ENCODE measurements at regions not wholly inside any gene's neighbourhood (a gene's known extent, or its start where the extent isn't known, plus 50 kb on each side); places are given as distances from the start of the nearest gene placed in this dataset.

DNA sequence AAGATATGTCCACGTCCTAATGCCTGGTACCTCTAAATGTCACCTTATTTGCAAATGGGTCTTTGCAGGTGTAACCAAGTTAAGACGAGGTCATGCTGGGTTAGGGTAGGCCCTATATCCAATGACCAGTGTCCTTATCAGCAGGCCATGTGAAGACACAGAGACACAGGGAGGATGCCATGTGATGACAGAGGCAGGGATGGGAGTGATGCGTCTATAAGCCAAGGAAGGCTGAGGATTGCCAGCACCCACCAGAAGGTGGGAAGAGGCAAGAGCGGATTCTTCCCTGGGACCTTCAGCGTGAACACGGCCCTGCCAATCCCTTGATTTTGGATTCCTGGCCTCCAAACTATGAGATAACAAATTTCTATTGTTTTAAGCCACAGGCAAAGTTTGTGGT lies 123.4 kb upstream of the CXCL14 start:
- CTCF ChIA-PET, result no interaction called here
- TF ChIP-seq, protein P1, sequence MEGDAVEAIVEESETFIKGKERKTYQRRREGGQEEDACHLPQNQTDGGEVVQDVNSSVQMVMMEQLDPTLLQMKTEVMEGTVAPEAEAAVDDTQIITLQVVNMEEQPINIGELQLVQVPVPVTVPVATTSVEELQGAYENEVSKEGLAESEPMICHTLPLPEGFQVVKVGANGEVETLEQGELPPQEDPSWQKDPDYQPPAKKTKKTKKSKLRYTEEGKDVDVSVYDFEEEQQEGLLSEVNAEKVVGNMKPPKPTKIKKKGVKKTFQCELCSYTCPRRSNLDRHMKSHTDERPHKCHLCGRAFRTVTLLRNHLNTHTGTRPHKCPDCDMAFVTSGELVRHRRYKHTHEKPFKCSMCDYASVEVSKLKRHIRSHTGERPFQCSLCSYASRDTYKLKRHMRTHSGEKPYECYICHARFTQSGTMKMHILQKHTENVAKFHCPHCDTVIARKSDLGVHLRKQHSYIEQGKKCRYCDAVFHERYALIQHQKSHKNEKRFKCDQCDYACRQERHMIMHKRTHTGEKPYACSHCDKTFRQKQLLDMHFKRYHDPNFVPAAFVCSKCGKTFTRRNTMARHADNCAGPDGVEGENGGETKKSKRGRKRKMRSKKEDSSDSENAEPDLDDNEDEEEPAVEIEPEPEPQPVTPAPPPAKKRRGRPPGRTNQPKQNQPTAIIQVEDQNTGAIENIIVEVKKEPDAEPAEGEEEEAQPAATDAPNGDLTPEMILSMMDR (IDR thresholded peaks at IDR 0.05; ENCODE audit: insufficient read depth, low read depth, low read length), result no peak
- DNase-seq (ENCODE audit: low read depth), result no peak
- no peaks in the 10 kb centered on the region for H3K36me3 ChIP-seq (ENCODE audit: control insufficient read depth, insufficient read depth, low read length)
- POLR2A ChIA-PET, result no interaction called here
- no peak overlapping the region for H3K4me3 ChIP-seq (ENCODE audit: low read depth, low read length)
- H3K27me3 ChIP-seq (ENCODE audit: control insufficient read depth, insufficient read depth, low read length), result no peaks in the 10 kb centered on the region

DNA sequence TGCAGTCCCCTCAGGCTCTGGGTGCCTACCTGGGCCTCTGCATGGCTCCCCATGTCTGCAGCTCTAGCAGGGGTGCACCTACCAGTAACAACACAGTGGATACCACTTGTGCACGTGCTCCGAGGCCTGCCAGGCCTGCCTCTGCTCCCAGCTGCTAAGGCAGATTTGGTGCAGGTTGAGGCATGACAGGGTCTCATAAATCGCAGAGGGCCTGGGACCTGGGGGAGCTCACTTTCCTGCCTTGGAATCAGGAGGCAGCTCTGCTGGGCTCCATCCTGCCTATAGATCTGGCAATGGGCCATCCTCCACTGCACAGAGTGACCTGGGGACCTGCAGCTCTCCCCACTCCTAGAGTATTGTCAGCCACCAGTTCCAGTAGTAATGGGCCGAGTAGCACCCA lies 121.9 kb upstream of the CXCL14 start:
- ChIA-PET CTCF (no interaction called here), POLR2A (no interaction called here)
- no peaks in the 10 kb centered on the region for H3K36me3 ChIP-seq (ENCODE audit: control insufficient read depth, insufficient read depth, low read length)
- H3K4me3 ChIP-seq (ENCODE audit: low read depth, low read length), result no peak overlapping the region
- TF ChIP-seq, protein P1 (IDR thresholded peaks at IDR 0.05; ENCODE audit: insufficient read depth, low read depth, low read length), result no peak
- no peak for DNase-seq (ENCODE audit: low read depth)
- H3K27me3 ChIP-seq (ENCODE audit: control insufficient read depth, insufficient read depth, low read length), result no peaks in the 10 kb centered on the region

DNA sequence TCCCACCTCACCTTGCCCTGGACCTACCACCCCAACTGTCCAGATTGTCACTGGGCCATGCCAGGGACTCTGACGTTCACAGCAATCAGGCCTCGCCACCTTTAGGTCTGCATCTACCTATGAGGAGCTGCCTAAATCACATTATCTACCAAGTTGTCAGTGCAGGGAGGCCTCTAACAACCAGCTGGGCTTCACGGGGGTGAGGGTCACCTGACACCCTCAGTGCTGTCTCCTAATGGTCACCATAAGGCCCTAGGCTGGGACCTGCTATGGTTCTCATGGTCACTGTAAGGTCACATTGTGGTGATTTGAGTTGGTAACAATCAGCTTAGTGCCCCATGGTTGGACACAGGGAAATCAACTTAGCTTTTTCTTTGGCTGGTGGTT lies 119.2 kb upstream of the CXCL14 start:
- ChIA-PET POLR2A (no interaction called here), CTCF (interaction anchor here (1.6 kb wide), 1 partner anchor 16 kb away, joined by 5 read pairs; no protein-coding TSS in a partner anchor)
- DNase-seq (ENCODE audit: low read depth), result no peak
- Histone ChIP-seq H3K4me3 (ENCODE audit: low read depth, low read length) (no peak overlapping the region), H3K36me3 (ENCODE audit: control insufficient read depth, insufficient read depth, low read length) (no peaks in the 10 kb centered on the region), H3K27me3 (ENCODE audit: control insufficient read depth, insufficient read depth, low read length) (no peaks in the 10 kb centered on the region)
- TF ChIP-seq, protein P1 (IDR thresholded peaks at IDR 0.05; ENCODE audit: insufficient read depth, low read depth, low read length), result no peak

DNA sequence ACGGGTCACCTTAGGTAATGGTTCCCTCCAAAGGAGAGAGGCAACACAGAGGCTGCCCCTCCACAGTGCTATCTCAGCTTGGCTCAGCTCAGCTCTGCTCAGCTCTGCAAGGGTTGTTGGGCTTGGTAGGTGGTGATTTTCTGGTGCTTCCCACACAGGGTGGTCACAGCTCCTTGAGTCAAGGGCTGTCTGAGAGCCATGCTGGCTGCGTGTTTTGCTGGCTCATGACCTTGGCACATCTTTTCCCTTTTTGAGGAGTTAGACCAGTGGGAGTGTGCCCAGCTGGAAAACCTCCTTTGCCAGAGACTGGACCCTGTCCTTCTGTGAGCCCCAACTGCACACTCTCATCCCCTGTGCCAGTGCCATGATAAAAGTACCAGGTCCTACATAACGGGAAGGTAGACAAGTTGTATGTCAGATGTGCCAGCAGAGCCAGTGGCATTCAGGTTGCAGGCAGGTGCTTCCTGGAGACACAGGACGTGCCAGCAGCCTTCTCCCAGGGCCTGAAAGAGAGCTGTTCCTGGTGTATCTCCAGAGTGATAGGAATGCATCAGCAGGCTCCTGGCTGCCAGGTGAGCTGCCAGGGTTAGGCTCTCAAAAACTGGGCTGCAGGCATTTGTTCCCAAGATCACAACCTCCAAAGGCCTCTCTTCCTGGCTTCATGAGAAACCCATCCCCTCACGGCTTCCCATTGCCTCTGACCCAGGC lies 118.6 kb upstream of the CXCL14 start:
- ChIA-PET CTCF (interaction anchor here (1.6 kb wide), 1 partner anchor 16 kb away, joined by 5 read pairs; no protein-coding TSS in a partner anchor), POLR2A (no interaction called here)
- no peak for DNase-seq (ENCODE audit: low read depth)
- Histone ChIP-seq H3K36me3 (ENCODE audit: control insufficient read depth, insufficient read depth, low read length) (no peaks in the 10 kb centered on the region), H3K27me3 (ENCODE audit: control insufficient read depth, insufficient read depth, low read length) (no peaks in the 10 kb centered on the region), H3K4me3 (ENCODE audit: low read depth, low read length) (no peak overlapping the region)
- TF ChIP-seq, protein P1 (IDR thresholded peaks at IDR 0.05; ENCODE audit: insufficient read depth, low read depth, low read length), result no peak

DNA sequence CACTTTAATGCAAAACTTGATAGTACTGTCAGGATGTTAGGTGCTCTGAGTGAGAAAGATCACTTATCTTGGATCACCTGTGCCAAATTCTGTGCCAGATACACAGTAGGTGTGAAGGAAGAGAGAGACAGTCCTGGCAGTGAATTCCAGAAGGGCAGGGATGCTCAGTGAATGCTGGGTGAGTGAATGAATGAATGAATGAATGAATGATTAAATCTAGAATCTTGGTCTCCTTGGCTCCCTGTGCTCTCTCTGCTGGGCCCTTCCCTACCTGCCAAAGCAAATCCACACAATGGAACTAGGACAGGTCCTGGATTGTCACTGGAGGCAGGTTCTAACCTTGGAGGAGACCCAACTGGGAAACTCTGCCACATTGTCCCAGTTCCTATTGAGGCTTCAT lies 117.5 kb upstream of the CXCL14 start:
- TF ChIP-seq, protein P1 (IDR thresholded peaks at IDR 0.05; ENCODE audit: insufficient read depth, low read depth, low read length), result no peak
- no peaks in the 10 kb centered on the region for H3K36me3 ChIP-seq (ENCODE audit: control insufficient read depth, insufficient read depth, low read length)
- no peak for DNase-seq (ENCODE audit: low read depth)
- no peak overlapping the region for H3K4me3 ChIP-seq (ENCODE audit: low read depth, low read length)
- H3K27me3 ChIP-seq (ENCODE audit: control insufficient read depth, insufficient read depth, low read length), result no peaks in the 10 kb centered on the region
- CTCF ChIA-PET, result no interaction called here
- POLR2A ChIA-PET, result no interaction called here
